A673 (cell line): ENCODE measurements at regions not wholly inside any gene's neighbourhood (a gene's known extent, or its start where the extent isn't known, plus 50 kb on each side); places are given as distances from the start of the nearest gene placed in this dataset.

ENCODE experiments used
- CTCF ChIP-seq: fragments of 300-800, 200-600 bp; sonication (generic); conservative IDR thresholded peaks from 2 replicates; pipeline ENCODE4 v1.5.1; 2017; ENCODE audit warnings: low read depth, mild to moderate bottlenecking, antibody characterized with exemption, low read length, moderate library complexity, mixed read lengths
- EZH2 ChIP-seq: fragments of 200-600 bp; sonication (generic); IDR thresholded peaks from 2 replicates; pipeline ENCODE4 v1.6.1; 2017; ENCODE audit warnings: borderline replicate concordance, low read depth, mild to moderate bottlenecking, mixed read lengths, antibody characterized with exemption, low read length; ENCODE audit not compliant: poor library complexity, severe bottlenecking

GRCh38 chr6:166715065-166715464, 88.0 kb upstream of the RPS6KA2 start:
- TF ChIP-seq CTCF: no peak
- no peak for TF ChIP-seq EZH2
